ENCODE measurements at regions not wholly inside any gene's neighbourhood (a gene's known extent, or its start where the extent isn't known, plus 50 kb on each side); places are given as distances from the start of the nearest gene placed in this dataset.

DNA sequence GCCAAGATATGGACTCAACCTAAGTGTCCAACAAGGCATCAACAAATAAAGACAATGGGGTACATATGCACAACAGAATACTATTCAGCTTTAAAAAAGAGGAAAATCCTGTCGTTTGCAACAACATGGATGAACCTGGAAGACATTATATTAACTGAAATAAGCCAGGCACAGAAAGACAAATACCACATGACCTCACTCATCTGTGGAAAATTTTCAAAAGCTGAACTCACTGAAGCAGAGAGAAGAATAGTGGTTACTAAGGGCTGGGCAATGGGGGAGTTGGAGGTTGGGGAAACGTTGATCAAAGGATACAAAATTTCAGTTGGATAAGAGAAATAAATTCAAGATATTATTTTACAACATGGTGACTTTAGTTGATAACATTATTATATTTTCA is 221.4 kb upstream of the PITRM1 start:
- TF ChIP-seq, protein P1, sequence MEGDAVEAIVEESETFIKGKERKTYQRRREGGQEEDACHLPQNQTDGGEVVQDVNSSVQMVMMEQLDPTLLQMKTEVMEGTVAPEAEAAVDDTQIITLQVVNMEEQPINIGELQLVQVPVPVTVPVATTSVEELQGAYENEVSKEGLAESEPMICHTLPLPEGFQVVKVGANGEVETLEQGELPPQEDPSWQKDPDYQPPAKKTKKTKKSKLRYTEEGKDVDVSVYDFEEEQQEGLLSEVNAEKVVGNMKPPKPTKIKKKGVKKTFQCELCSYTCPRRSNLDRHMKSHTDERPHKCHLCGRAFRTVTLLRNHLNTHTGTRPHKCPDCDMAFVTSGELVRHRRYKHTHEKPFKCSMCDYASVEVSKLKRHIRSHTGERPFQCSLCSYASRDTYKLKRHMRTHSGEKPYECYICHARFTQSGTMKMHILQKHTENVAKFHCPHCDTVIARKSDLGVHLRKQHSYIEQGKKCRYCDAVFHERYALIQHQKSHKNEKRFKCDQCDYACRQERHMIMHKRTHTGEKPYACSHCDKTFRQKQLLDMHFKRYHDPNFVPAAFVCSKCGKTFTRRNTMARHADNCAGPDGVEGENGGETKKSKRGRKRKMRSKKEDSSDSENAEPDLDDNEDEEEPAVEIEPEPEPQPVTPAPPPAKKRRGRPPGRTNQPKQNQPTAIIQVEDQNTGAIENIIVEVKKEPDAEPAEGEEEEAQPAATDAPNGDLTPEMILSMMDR (IDR thresholded peaks at IDR 0.05; ENCODE audit: unreplicated experiment) = no peak

DNA sequence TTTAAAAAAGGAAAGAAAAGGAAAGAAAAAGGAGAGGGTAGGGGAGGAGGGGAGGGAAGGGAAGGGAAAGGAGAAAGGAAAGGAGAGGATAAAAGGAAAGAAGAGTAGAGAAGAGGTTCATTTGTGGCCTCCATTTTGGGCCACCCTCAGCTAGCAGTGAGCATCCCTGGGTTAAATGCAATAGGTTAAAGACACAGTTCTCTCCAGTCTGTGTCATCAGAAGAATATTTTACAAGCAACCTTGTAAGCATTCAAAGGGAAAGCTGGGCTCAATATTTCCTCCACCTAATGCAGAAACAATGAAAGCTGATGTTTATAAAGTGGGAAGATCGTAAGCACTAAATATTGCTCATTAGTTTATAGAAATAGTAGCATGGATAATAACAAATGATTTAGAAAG is 219.1 kb upstream of the PITRM1 start:
- Mint-ChIP-seq H3K27ac (ENCODE audit: unreplicated experiment) (no peak overlapping the region), H3K27me3 (ENCODE audit: unreplicated experiment) (peaks cover 2% of the 10 kb centered on the region), H3K4me3 (ENCODE audit: unreplicated experiment) (no peak overlapping the region), H3K4me1 (ENCODE audit: unreplicated experiment) (no peaks in the 10 kb centered on the region), H3K36me3 (ENCODE audit: low read depth, unreplicated experiment) (no peaks in the 10 kb centered on the region), H3K9me3 (ENCODE audit: unreplicated experiment) (no peaks in the 10 kb centered on the region)
- DNase-seq (ENCODE audit: low spot score) = no peak
- TF ChIP-seq, protein P1 (IDR thresholded peaks at IDR 0.05; ENCODE audit: unreplicated experiment) = no peak

More for the DNA sequence above, 221.4 kb upstream of the PITRM1 start:
- H3K4me3 Mint-ChIP-seq (ENCODE audit: unreplicated experiment) = no peak overlapping the region
- H3K36me3 Mint-ChIP-seq (ENCODE audit: low read depth, unreplicated experiment) = no peaks in the 10 kb centered on the region
- peaks cover 9% of the 10 kb centered on the region for H3K27me3 Mint-ChIP-seq (ENCODE audit: unreplicated experiment)
- H3K9me3 Mint-ChIP-seq (ENCODE audit: unreplicated experiment) = no peaks in the 10 kb centered on the region
- DNase-seq (ENCODE audit: low spot score) = no peak
- H3K27ac Mint-ChIP-seq (ENCODE audit: unreplicated experiment) = no peak overlapping the region
- peaks cover 7% of the 10 kb centered on the region for H3K4me1 Mint-ChIP-seq (ENCODE audit: unreplicated experiment)

DNA sequence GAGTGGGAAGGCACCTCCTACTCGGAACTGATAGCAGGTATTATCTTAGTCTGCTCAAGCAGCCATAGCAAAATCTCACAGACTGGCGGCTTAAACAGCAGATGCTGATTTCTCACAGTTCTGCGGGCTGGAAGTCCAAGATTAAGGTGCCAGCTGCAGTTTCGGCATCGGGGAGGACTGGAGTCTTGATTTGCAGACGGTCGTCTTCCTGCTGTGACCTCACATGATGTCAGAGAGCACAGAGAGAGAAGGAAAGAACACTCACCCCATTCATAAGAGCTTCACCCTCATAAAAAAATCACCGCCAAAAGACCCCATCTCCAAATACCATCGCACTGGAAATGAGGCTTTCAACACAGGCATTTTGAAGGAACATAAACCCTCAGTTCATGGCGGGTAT is 216.5 kb upstream of the PITRM1 start:
- TF ChIP-seq, protein P1 (IDR thresholded peaks at IDR 0.05; ENCODE audit: unreplicated experiment) = no peak
- Mint-ChIP-seq H3K9me3 (ENCODE audit: unreplicated experiment) (no peaks in the 10 kb centered on the region), H3K27ac (ENCODE audit: unreplicated experiment) (no peak overlapping the region), H3K36me3 (ENCODE audit: low read depth, unreplicated experiment) (no peaks in the 10 kb centered on the region), H3K27me3 (ENCODE audit: unreplicated experiment) (no peaks in the 10 kb centered on the region), H3K4me1 (ENCODE audit: unreplicated experiment) (no peaks in the 10 kb centered on the region), H3K4me3 (ENCODE audit: unreplicated experiment) (no peak overlapping the region)
- DNase-seq (ENCODE audit: low spot score) = no peak

DNA sequence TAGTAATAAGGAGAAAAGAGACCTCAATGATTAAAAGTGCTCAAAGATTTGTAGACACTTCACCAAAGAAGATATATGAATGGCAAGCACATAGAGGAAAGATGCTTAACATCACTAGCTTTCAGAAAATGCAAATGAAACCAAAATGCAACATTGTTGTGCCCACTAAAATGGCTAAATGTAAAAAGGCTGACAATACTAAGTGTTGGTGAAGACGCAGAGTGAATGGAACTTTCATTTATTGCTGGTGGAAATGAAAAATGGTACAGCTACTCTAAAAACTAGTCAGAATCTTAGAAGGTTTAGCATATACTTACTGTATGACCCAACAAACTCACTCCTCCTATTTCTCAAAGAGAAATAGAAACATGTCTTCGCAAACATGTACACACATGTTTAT is 212.9 kb upstream of the PITRM1 start:
- Mint-ChIP-seq H3K27ac (ENCODE audit: unreplicated experiment) (no peak overlapping the region), H3K4me1 (ENCODE audit: unreplicated experiment) (no peaks in the 10 kb centered on the region), H3K9me3 (ENCODE audit: unreplicated experiment) (no peaks in the 10 kb centered on the region), H3K27me3 (ENCODE audit: unreplicated experiment) (peaks cover 2% of the 10 kb centered on the region), H3K36me3 (ENCODE audit: low read depth, unreplicated experiment) (no peaks in the 10 kb centered on the region), H3K4me3 (ENCODE audit: unreplicated experiment) (no peak overlapping the region)
- no peak for DNase-seq (ENCODE audit: low spot score)
- TF ChIP-seq, protein P1 (IDR thresholded peaks at IDR 0.05; ENCODE audit: unreplicated experiment) = no peak

DNA sequence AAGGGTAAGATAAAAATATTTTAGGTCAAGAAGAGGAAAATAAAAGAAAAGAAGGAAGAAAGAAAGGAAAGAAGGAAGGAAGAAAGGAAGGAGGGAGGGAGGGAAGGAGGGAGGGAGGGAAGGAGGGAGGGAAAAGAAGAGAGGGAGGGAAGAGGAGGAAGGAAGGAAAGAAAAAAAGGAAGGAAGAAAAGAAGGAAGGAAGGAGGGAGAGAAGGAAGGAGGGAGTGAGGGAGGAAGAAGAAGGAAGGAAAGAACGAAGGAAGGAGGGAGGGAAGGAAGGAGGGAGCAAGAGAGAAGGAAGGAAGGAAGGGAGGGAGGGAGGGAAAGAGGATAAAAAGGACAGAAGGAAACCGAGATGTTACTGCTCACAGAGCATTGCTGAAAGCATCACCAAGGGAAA is 209.5 kb upstream of the PITRM1 start:
- no peaks in the 10 kb centered on the region for H3K9me3 Mint-ChIP-seq (ENCODE audit: unreplicated experiment)
- H3K4me3 Mint-ChIP-seq (ENCODE audit: unreplicated experiment) = no peak overlapping the region

More for the DNA sequence above, 209.5 kb upstream of the PITRM1 start:
- Mint-ChIP-seq H3K4me1 (ENCODE audit: unreplicated experiment) (no peaks in the 10 kb centered on the region), H3K36me3 (ENCODE audit: low read depth, unreplicated experiment) (no peaks in the 10 kb centered on the region), H3K27ac (ENCODE audit: unreplicated experiment) (no peak overlapping the region), H3K27me3 (ENCODE audit: unreplicated experiment) (peaks cover 2% of the 10 kb centered on the region)
- TF ChIP-seq, protein P1 (IDR thresholded peaks at IDR 0.05; ENCODE audit: unreplicated experiment) = no peak
- DNase-seq (ENCODE audit: low spot score) = no peak

Measured in endothelial cell (in vitro differentiated cells).